Body of pancreas (tissue), 4 donors: ENCODE measurements at regions not wholly inside any gene's neighbourhood (a gene's known extent, or its start where the extent isn't known, plus 50 kb on each side); places are given as distances from the start of the nearest gene placed in this dataset.

Source experiments
- POLR2A ChIP-seq, 3 donors: fragments of 450-650 bp; IDR thresholded peaks; one replicate each; pipeline ENCODE4 v1.6.1; 2016; ENCODE audit warnings: antibody characterized with exemption in 3 of 3, mild to moderate bottlenecking in 2 of 3
- TF ChIP-seq, protein P1 (sequence below), 7 experiments: fragments of 450-650 bp in 4 of 7; fragments of 200-600 bp in 3 of 7; sonication (generic) in 3 of 7; IDR thresholded peaks; one replicate each; pipeline ENCODE4 v1.5.1; 2016 to 2019; ENCODE audit warnings: antibody characterized with exemption in 7 of 7

DNA sequence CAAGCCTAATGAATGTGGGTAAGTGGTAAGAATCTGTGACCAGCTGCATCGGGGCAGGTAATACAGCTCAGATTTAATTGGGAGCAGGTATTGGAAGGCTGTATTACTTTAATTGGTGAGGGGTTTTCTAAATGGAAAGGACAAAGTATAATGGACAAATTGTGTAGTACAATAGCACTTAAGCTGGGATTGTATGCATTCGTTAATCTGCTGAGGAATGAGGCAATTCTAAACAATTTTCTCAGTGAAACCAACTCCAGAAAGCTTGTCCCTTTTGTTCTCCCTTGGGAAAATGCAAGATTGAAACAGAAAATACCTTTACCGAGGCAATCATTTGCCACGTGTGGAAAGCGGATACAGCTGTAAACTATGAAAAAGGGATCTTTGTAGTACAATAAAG, 801.6 kb upstream of the POU3F3 start:
- TF ChIP-seq, protein P1, sequence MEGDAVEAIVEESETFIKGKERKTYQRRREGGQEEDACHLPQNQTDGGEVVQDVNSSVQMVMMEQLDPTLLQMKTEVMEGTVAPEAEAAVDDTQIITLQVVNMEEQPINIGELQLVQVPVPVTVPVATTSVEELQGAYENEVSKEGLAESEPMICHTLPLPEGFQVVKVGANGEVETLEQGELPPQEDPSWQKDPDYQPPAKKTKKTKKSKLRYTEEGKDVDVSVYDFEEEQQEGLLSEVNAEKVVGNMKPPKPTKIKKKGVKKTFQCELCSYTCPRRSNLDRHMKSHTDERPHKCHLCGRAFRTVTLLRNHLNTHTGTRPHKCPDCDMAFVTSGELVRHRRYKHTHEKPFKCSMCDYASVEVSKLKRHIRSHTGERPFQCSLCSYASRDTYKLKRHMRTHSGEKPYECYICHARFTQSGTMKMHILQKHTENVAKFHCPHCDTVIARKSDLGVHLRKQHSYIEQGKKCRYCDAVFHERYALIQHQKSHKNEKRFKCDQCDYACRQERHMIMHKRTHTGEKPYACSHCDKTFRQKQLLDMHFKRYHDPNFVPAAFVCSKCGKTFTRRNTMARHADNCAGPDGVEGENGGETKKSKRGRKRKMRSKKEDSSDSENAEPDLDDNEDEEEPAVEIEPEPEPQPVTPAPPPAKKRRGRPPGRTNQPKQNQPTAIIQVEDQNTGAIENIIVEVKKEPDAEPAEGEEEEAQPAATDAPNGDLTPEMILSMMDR (IDR thresholded peaks at IDR 0.05): no peak
- no peak for TF ChIP-seq POLR2A (IDR thresholded peaks at IDR 0.05)
